ENCODE measurements at regions not wholly inside any gene's neighbourhood (a gene's known extent, or its start where the extent isn't known, plus 50 kb on each side); places are given as distances from the start of the nearest gene placed in this dataset.

- DNase-seq (ENCODE audit: low read depth in 2 of 2): no peak
Observed at GRCh38 chr6:16976385-16977183, 125.3 kb upstream of the STMND1 start.

DNA sequence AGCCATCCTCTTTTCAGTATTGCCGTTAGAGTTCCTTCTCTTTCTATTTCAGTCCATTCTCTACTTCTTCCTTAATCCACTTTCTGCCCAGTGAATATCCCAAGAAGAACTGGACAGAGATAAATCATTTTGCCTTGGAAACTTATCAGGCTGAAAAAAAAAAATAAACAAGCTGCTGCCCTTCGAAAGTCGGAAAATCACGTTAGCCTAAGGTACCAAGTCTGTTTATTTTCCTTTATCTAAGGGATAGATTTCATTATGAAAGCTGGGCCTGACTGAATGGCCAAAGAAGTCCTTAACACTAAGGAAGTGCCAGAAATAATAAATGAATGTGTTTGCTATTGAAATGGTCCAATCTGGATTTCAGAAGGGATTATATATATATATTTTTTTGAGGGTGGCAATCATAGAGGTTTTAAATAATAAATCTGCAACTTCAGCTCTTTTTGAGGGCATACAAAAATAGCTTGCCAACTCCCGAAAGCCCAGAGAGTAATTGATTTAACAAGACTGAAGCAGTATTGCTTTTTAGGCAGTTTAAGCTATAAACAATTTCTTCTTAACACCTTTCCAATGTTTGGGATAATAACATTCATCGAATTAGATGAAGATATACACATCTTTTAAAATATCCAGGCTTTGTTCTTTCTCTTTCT is 127.0 kb upstream of the STMND1 start:
- DNase-seq (ENCODE audit: low read depth in 2 of 2): no peak

- no peak for DNase-seq (ENCODE audit: low read depth in 2 of 2)
Observed at GRCh38 chr6:16974387-16974673, 127.5 kb upstream of the STMND1 start.

DNA sequence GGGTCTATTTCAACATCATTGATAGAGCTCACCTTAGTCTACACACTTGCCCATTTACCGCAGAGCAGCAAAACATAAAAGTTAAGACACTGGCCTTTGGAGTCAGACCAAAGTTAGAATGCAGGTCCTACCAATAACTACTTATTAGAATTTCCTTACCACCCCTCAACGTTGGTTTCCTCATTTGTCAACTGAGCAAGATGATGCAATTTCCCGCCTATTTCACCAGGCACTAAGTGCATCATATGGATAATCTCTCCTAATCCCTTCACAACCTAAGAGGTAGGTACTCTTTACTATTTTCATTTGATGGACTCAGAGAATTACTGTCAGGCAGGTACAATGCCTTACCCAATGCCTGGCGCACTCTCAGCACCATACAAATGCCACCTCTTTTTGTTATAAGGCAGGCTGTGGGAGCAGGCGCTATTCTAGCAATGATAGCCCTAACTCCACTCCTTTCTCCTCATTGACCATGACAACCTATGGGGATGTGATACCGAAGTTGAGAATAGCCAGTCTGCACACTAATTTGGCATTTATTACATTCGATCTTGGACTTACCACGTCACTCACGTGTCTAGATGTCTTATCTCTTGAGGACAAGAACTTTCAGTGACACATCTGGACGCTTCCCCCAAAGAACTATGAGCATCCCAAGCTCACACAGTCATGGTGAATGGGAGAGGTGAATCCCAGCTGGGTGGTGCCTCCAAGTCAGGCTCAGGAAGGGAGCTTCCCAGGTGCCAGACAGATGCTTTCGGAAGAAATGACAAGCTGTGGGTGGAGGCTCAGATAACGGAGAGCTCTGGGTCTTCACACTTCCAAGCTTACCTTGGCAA is 128.1 kb upstream of the STMND1 start:
- DNase-seq (ENCODE audit: low read depth in 2 of 2): no peak

DNA sequence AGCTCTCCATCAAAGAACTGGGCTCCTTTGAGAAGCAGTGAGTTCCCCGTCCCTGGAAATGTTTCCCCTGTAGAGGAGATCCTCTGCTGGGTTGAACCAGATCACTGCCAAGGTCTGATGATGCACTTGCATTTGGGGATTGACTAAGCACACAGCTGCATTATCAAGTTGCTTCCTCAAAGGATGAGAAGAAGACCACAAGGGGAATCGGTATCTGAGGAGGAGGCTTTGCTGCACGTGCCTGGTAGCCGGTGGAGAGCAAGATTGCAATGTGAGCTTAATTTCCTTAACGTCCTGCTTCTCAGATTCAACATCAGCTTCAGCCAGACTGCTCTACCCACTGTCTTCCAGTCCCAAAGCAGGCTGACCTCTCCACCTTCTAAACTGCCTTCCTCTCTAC is 128.8 kb upstream of the STMND1 start:
- no peak for DNase-seq (ENCODE audit: low read depth in 2 of 2)

- no peak for DNase-seq (ENCODE audit: low read depth in 2 of 2)
Observed at GRCh38 chr6:16972535-16972934, 129.3 kb upstream of the STMND1 start.

GRCh38 chr6:16969699-16970655 is 131.9 kb upstream of the STMND1 start:
- DNase-seq (ENCODE audit: low read depth in 2 of 2): no peak

DNA sequence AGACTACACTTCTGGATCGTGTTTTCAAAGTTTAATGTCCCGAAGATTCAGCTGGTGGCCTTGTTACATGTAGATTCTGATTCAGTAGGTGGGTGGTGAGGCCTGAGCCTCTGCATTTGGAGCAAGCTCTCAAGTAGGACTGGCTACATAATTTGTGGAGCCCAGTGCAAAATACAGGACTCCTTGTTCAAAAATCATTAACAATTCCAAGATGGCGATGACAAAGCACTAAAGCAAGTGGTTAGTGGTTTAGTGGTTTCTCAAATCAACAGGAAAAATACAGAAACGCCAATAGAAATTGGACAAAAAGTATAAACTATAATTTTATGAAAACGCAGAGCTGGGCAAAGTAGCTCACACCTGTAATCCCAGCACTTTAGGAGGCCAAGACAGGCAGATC is 133.7 kb upstream of the STMND1 start:
- no peak for DNase-seq (ENCODE audit: low read depth in 2 of 2)

DNA sequence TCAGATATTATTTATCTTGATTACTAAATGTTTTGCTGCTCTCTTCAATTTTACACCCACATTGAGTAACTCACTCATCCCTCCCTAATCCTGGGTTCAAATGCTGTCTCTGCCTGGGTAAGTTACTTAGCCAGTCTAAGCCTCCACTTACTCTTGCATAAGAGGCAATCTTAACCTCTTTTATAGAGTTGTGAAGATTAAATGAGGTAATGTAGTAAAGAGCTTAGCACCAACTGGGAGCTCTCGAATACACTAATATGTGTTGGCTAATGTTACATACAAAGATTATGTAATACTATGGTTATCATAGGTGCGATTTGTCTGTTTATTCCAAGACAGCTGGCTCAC is 134.4 kb upstream of the STMND1 start:
- no peak for DNase-seq (ENCODE audit: low read depth in 2 of 2)

DNA sequence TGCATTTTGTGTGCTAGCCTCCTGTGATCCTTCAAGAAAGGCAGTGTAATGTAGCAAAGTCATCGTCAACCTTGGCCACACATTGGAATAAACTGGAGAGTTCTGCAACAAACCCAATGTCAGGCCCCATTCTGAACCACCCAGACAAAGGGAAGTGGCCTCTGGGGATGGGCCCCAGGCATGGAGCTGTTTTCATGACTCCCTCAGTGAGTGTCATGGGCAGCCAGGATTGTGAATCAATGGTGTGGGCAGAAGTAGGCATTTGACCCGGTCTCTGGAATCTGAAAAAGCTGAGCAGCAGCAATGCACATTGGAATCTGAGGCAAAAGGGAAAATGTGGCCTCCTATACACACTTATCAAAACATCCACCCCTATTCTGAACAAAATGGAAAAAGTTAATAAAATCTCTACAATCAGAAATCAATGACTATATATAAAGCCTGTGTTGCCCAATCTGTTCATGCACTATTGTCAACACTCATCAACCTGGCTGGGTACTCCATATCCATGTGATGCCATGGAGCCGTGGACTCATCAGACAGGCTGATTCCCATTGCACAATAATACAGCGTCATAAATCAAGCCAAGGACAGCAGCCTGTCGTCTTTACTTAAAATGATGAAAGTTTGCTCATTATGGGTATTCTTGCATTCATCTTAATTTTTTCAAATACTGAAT is 134.9 kb upstream of the STMND1 start:
- DNase-seq (ENCODE audit: low read depth in 2 of 2): no peak

- DNase-seq (ENCODE audit: low read depth in 2 of 2): no peak
Observed at GRCh38 chr6:16965689-16966088, 136.2 kb upstream of the STMND1 start.

DNA sequence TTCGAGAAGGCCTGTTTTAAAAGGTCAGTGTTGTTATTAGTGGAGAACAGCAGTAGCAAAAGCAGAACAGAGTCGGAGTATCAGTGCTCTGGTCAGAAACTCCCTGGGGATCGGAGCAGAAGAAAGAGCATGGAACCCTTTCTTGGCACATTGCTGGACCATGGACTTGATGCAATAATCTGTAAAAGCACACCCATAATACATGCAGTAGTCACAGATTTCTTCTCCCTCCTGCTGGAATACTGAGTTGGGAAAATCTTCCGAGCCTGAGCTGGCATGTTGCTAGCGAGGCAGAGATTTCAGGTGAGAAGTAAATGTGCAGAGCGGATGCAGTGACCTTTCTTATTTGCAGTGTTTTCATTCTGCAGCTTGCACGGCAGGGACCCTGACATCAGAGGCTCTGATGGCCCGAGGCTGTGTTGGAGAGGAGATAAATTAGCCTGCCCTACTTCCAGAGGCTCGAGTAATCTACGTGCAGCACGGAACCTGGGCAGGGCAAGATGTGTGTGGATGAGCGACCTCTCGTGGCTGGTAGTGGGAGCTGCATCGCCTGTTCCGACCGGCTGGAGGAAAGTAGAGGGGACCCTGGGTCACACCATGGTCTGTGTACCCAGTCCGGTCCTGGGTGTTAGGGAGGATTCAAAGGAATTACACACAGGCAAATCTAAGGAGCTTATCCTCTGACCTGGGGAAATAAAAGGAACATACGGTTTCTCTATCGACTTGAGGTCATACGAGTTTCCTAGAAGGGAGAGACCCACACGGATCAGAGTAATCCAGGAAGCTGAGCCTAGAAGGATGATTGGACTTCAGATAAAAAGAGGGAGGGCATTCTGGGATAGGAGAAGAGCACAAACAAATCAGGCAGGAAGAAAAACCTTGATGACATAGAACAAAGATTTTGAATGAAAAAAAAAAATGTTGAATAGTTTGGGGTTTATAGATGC is 137.0 kb upstream of the STMND1 start:
- peak; percentile 41 to 46 for DNase-seq (ENCODE audit: low read depth in 2 of 2)

- no peak for DNase-seq (ENCODE audit: low read depth in 2 of 2)
Observed at GRCh38 chr6:16961577-16961976, 140.3 kb upstream of the STMND1 start.

DNA sequence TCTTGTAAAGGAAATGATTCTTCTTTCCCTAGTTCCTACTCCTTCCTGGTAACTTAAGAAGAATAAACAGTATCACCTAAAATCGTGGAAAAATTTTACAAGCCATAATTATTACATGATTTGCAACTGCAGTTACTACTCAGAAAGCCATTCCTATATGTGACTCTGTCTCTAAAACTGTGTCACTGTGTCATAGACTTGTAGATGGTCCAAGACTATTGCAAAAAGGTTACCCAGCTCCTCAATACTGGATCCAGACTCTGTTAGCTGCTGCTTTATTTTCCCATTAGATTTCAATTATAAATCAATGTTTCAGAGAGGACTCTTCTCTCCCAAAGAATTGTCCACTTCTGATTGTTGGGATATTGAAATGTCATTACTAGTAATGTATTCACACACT is 142.1 kb upstream of the STMND1 start:
- DNase-seq (ENCODE audit: low read depth in 2 of 2): no peak

DNA sequence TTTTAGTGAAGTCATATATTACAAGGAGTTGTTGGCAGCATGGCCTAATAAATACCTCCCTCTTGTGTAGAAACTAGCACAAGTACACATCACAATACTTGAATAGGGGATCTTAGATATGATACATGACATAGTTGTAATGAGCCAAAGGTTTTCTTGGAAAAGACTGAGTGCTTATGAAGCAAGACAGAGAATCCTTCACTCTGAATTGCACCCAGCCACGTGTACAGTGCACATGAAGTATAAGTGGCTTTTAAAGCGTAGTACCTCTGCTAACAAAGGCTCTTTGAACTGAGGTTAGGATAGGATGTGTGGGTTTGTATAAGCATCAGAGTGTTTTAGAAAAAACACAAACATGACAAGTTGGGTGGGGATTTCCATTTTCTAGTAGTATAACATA is 145.5 kb upstream of the STMND1 start:
- no peak for DNase-seq (ENCODE audit: low read depth in 2 of 2)

GRCh38 chr6:16955899-16956298 is 146.0 kb upstream of the STMND1 start:
- no peak for DNase-seq (ENCODE audit: low read depth in 2 of 2)

DNA sequence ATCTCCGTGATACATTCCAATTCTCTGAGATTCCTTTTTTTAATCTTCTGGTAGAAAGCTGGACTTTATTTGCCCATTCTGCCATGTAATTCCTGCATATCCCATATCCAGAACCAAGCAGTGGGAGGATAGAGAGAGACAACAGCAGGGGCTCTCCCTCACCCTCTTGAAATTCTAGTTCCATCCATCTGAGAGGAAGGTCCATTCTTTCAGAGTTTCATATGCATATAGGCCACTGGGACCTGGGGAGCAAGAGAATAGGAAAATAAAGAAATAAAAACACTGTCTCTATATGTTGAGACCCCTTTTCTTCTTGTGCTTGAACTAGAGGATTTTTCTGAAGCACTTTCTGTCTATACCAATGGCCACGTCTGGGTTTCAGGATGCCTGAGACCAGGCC is 147.9 kb upstream of the STMND1 start:
- DNase-seq (ENCODE audit: low read depth in 2 of 2): no peak

DNA sequence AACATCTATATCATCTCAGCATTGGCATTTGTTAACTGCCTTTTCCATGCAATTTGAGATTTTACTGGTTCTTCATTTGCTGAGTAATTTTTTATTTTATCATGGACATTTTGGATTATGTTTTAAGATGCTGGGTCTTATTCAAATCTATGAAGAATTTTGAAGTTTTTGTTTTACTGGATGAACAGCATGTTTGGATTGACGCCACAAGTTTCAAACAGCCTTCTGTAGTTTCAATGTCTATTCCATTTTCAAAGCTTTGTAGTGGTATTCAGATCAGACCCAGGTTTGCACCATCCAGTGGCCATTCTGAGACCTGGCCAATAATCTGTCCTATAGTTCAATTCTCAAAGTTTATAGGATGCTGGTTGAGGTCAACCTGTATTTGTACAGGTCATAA is 148.4 kb upstream of the STMND1 start:
- DNase-seq (ENCODE audit: low read depth in 2 of 2): no peak

DNA sequence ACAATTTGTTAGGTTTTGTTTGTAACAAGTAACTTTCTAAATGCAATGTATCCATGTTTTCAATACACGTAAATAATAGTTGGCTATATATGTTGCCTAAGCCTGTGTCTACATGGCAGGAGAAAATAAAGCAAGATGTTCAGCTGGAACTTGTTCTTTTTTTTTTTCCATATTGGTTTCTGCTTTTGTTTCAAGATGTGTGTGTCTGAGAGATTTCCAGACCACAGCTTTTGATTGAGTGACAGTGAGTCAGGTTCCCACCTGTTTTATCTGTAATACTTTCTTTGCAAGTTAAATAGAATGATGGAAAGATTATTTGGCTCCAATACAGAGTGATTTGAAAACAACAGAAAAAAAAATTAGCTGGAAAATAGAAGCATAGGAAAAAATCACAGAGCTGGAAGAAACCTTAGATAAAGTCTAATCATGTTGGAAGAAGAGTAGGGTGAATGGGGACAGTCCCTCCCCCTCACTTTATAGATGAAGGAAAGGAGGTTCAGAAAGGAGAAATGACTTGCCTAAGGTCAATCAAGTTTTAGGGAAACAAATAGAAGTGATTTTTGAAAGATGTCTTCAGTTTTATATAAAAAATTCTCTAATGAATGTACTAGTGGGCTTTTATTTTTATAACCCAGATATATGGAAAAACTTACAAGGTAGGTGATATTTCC is 150.9 kb upstream of the STMND1 start:
- no peak for DNase-seq (ENCODE audit: low read depth in 2 of 2)

- DNase-seq (ENCODE audit: low read depth in 2 of 2): no peak
Observed at GRCh38 chr6:16950302-16950701, 151.5 kb upstream of the STMND1 start.
